GM19452 (cell line): ENCODE measurements at regions not wholly inside any gene's neighbourhood (a gene's known extent, or its start where the extent isn't known, plus 50 kb on each side); places are given as distances from the start of the nearest gene placed in this dataset.

ENCODE experiments used
- ATAC-seq: cut with Tn5 transposase; IDR thresholded peaks from one replicate; pipeline ENCODE4 v1.9.1; 2021; ENCODE audit not compliant: unreplicated experiment

DNA sequence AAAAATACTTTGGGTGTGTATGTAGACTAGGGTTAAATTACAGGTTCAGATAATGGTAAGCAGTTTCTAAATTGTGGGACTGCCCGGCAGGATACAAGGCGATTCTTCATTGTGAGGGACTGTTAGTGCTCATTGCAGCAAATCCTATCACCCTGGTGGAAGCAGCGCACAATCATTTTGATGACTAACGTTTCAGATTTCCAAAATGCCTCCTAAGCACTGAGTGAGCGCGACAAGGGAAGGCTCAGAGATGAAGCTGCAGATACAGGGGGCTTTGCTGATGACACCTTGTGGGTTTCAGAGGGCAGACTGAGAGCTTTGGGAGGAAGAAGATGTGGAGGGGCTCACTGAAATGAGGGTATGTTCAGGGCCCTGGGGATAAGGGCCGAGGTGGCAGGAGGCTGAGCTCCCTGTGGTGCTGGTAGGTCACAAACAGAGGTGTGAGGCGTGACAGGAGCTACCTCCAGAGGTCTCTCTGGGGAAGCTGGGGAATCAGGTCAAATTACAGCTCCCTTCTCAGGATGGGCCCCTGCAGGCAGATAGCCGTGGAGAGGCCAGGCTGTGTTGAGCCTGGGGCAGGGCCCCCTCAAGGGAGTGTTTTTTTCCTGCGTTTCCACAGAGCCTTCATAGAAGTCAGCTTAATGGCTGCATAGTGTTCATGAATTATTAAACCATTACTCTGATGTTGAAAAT is 84.5 kb upstream of the FYN start:
- ATAC-seq, result no peak

DNA sequence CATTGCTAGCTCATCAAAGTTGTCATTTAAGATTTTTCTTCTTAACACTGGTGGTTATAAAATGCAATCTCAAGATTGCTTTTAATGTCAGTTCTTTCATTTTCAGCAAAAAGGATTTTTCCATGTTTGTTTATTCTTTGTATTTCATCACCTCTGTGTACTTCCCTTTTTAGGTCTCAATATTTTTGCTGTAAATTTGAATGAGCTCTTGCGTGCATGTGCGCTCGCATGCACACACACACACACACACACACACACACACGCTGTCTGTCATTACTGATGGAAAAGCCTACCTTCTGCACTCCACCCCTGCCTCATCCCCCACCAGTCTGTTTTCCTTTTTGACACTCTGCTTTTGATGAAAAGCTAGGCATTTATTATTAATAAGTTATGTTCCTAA is 85.3 kb upstream of the FYN start:
- no peak for ATAC-seq

DNA sequence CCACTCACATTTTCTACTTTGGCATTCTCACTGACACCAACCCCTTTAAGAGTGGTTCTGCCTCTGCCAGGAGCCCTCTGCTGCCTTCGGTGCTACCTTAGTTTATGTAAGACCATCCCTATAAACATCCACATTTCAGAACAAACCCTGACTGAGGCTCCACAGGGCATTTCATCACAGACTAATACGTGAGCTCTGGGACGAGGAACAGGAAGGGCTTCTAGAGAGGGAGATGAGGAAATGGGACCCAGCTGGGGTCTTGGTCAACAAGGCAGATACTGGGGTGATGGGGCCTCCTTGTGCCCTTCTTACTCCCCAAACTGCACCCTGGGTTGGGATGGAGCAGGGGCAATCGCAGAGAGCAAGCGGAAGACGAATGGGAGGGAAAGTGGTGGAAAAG is 86.5 kb upstream of the FYN start:
- no peak for ATAC-seq

DNA sequence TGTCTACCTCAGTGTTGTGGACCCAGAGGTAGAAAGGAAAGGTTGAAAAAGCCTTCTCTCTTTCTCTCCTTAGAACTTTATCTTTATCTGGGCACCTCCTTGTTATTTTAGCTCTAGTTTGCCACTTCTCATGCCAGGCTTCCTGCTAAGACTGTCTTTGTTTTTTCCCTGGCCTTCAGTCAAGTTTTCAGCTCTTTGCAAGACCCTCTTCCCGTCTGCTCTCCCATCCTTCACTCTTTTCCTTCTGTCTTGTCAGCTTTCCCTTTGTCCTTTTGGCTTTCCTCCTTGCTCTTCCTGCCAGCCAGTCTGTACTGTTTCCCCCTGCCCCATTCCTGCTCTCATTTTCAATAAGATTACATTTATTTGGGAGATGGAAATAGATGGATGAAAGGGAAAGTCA is 86.8 kb upstream of the CCN6 start:
- ATAC-seq, result no peak

DNA sequence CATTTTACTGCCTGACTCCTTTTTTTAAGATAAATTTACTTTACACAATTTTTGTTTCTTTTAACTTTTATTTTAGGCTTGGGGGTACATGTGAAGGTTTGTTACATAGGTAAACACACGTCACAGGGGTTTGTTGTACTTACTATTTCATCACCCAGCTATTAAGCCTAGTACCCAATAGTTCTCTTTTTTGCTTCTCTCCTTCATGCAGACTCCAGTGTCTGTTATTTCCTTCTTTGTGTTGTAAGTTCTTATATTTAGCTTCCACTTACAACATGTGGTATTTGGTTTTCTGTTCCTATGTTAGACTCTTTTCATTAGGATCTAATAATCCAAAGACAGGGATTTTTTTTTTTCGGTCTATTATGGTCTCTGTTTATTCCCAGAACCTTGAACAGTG is 83.5 kb upstream of the CCN6 start:
- no peak for ATAC-seq

DNA sequence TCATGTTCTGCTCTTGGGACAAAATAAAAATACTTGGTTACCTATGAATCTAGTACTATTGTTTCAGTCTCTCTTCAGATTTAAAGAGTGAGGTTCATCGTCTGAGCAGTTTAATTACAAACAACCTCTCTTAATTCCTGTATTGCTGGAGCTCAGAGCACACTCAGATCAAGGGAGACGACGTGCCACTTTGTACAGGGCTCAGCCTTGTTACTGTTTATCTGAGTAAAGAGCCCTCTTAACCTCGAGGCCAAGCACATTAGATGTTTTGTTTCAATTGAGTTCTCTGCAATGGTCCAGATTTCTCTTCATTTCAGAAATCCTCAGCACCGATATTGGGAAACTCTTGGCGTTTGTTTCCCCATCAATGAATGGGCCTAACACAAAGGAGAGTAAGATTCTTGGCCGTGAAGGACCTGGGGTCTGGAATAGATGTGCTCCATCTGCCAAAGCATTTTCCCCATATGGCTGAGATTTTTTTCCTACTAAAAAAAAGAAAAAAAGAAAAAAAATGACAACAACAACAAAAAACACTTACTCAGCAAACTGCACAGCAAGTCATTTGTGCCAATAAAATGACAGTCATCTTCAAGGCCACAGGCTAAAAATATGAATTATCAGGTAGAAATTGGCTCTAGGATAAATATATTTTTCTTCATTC is 82.6 kb upstream of the CCN6 start:
- no peak for ATAC-seq

DNA sequence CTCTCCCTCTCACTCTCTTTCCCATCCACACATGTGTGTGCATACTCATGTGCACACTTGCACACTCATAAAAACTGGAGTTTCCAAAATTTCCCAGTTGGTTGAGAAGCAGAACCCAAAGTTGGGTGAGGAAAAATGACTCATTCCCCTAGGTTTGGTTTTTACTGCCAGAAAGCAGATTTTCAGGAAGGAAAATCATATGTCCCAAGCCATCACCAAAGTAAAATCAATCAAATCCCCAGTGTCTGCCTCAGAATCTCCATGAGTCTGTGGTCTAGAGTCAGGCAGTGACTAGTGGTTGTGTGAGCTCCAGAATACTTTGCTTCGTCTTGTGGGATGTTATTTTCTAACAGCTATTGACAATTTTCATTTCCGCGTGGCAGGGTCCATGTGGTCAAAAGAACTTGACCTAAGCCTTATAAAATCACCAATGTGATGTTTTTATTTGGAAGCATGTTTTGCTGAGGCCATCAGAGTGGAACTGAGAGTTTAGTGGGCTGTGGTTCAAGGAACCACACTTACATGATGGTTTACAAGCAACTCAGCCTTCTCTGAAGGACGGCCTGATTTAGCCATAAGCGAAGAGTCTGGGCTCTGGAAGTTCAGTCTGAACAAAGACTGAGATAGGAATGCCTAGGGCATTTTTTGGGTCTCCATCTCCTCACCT is 81.9 kb upstream of the CCN6 start:
- ATAC-seq, result no peak

DNA sequence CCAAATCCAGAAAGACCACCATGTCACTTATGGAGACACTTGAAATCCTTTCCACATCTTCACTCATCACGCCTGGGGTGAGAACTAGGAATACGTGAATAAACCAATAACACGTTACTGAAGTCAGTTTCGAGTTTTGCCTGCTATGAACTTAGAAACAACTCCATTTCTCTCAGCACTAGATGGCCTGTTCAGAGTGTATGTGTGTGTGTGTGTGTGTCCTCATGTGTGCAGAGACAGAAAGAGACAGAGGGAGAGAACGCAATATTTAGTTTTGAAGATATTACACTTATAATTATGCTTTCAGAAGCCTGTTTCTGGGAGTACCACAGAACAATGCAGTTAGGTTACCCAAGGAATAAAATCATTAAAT is 81.2 kb upstream of the CCN6 start:
- no peak for ATAC-seq

DNA sequence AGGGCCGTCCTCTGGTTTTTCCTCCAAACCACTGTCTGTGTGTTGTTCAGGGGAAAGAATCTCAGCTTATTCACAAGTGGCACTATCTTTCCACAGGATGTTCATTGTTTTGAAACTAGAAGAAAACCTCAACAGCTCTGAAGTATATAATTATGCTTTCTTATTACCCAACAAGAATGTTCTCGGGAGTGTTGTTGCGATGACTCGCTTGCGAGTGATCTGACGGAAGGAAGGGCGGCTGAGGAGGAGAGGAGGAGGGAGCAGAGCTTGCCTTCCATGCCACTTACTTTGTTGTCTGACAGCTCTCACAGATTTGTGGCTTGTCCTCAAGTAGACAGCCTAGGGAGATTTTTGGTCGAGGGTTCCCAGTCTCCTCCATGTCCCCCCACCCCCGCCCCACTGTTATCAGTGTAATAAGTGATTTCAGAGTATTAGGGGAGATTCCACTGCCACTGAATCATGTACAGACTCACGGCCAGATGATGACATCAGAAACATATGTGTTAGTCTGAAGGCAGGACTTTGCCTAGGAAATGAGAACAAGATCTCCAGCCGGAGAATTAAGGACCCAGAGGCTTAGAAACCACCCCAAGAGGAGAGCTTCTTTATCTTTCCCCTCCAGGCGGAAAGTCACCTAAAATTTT is 80.7 kb upstream of the CCN6 start:
- no peak for ATAC-seq

DNA sequence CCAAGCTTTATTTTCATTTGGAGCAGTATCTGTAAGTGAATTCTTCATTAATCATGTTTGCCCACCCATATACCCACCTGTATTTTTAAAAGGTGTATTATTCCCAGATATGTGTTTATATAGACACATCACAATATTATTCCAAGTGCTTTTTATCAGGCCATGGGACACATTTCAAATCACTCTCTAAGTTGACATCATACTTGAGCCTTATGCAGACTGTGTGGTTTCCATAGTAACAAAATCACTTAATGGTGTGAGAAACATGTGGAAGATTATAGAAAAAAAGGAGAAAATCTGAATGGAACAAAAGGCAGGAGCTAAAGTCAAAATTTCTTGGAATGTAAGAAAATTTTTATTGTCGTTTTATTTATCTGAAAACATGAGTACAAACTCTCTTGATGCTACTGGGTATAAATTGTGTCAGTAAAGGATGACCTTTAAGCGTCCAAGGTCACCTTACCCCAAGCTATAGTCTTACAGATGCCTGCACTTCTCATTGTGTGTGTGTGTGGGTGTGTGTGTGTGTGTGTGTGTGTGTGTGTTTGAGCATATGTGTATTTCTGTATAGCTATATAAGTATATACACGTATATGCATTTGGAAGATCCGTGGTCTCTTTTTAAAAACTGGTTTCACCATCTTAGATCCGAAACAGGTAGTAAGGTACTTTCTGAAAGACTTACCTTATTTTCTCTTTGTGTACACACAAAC is 79.8 kb upstream of the CCN6 start:
- ATAC-seq, result no peak

DNA sequence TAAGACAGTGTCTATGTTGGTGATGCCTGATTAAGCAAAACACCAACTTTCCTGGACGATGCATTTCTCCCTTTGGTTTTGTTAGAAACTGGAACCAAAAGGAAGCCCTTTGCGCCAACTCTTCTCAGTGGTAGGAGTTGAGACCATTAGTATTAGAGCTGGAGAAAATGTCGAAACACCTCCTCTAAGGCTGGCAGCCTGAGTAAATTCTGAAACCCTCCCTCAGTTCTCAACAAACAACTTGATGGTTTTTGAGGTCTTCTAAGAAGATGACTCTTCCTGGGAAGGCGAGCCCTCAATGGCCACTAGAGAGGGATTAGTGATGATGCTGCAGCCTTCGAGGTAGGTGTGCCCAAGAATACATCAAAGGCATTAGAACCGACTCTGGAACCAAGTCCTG is 78.4 kb upstream of the CCN6 start:
- no peak for ATAC-seq

DNA sequence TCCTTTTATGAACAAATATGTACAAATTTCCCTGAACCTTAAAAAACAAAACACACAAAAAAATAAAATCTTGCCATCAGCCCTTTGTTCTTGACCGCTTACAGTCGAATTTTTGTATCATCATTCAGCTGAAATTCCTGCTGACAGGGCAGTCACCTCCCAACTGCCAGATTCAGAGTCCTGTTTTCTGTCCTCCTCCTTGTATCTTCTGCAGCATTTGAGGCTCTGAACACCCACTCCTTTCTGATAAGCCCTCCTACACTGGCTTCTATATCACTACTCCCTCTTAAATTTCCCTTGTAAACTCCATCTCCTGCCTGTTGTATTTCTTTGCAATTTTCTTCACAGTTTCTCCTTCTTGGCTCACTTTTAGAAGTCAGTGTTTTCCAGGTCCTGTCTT is 77.8 kb upstream of the CCN6 start:
- ATAC-seq, result no peak

DNA sequence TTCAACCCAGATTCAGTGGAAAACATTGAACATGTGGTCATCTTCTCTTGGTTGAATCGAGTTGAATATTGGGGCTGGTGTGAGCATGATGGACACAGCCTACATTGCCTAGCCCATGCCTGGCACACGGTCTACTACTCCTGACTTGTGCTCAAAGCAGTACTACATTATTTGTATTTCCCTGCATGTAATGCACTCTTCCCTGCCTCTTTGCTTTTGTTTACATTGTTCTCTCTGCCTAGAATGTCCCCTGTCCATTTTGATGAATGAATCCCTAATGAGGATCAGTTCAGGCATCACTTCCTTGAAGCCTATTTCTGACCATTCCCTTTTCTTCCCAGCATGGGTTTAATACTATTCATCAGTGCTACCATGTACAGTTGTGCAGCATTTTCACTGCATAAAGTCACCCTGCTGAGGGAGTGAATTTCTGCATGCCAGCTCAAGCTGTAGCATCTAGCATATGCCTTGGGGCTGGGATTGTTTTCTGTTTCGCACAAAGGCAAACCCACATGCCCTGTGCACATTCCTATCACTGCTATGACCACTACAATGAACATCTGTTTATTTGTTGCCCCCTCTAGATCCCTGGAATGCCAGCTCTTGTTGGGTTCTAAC is 75.3 kb upstream of the CCN6 start:
- ATAC-seq, result no peak

DNA sequence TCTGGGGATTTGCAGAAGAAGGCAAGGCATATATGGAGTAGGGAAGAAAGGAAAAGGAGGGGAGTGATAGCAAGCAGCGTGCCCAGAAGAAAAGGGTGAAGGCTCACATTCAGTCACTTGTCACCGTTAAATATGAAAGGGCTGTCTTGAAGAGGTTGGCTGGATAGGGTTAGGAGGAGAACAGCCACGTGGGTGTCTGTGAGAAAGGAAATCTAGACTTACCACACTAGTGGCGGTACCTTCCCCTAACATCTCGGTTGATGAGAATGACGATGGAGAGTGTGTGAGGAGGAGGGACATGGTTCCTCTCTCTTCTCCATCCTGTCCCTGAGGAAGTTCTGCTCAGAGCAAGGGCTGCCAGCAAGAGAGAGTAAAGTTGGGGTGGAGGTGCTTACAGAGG is 74.3 kb upstream of the CCN6 start:
- no peak for ATAC-seq

DNA sequence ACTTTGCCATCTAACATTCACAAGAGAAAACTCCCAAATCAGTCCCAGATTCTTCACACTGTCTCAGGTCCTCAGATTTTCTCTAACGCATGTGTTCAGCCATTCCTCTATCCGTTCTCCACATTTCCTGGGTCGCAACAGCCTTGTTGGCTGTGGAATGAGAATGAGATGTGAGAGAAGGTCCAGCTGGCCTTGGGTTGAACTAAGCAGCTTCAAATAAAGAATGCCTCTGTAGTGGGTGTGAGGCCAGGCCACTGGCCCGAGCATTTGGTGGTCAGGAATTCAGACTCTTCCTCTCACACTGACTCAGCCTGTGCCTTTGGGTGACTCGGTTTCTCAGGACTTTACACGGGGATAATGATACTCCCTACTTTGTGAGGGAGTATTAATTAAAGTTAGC is 73.8 kb upstream of the CCN6 start:
- ATAC-seq, result no peak

DNA sequence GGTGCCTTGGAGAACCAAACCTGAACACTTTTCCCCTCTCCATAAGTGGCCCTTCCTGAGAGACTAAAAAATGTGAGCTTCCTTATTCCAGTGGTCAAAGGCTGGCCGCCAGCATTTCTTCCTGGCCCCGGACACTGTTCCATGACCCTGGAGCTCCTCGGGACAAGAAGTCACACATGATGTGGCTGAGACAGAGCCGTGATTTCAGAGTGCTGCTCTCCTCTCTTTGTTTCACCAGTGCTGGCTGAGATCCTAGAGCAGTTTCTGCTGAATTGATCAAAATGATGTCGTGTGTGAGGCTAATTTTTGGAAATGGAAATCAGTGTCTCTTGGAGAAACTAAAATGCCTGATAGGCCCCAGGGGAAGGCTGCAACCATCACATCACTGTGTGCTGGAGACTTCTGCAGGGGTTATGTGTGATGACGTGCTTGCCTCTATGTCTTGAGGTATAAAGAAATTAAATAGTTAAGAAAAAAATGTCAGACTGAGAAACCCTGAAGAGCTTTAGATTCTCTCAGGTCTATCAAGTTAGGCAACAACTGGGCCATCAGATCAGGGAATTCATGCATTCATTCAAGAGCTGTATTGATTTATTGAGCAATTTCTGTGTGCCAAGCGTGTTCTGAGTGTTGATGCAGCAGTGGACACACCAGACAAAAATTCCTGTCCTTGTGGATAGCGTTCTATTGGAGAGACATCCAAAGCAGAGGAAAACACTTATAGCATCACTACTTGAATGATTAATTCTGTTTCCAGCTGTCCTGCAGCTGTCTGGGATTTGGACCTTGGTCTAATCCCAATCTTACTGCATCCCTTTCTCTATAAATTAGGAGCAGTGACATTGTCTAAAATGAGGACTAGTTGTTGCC is 72.7 kb upstream of the CCN6 start:
- ATAC-seq, result no peak

DNA sequence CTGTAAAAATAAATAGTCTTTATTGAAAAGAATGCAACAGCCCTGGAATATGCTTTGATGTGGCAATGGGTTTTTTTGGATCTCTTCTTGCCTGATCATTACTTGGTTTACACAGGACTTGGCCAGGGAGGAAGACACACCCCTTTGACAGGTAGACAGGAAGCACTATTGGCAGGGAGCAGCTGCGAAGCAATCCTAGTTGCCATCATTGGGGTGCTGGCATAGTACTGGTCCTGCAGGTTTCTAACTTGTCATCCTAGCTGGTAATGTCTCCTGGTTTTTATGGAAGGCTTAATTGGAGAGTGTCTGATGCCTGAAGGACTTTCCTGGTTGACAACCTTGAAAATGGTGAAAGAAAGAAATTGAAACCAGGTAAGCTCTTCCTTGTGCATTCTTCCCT is 71.2 kb upstream of the CCN6 start:
- ATAC-seq, result no peak

DNA sequence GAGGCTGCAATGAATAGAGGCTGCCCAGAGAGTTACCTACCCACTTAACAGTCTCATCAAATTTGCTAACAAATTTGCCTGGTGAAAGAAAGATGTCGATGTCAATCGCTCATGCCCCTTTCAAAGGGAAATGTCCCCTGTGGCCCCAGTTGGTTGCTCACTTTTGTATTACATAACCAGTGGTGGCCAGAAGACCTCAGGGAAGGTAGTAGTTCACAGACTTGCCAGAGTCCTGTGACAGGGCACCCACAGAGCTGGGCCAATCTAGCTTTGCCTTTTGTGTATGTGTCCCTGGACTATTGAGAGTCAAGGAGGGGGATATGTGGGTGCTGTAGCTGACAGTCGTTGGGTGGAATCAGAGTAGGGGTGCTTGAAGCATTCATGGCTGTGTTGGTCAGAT is 70.7 kb upstream of the CCN6 start:
- ATAC-seq, result no peak

DNA sequence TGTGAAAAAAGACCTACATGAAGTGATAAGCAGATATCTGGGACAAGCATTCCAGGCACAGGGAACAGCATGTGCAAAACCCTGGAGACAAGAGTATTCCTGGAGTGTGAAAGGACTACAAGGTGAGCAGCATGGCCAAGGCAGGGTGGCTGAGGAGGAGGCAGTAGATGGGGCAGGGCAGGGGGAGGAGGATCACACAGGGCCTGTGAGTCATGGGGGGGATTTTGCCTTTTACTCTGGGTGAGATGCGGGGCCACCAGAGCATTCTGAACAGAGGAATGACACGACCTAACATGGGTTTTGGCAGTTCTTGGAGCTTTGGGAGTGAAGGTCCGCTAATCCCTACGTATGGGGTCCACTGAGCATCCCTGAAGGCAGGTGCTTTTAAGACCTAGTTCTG is 69.8 kb upstream of the CCN6 start:
- ATAC-seq, result no peak

DNA sequence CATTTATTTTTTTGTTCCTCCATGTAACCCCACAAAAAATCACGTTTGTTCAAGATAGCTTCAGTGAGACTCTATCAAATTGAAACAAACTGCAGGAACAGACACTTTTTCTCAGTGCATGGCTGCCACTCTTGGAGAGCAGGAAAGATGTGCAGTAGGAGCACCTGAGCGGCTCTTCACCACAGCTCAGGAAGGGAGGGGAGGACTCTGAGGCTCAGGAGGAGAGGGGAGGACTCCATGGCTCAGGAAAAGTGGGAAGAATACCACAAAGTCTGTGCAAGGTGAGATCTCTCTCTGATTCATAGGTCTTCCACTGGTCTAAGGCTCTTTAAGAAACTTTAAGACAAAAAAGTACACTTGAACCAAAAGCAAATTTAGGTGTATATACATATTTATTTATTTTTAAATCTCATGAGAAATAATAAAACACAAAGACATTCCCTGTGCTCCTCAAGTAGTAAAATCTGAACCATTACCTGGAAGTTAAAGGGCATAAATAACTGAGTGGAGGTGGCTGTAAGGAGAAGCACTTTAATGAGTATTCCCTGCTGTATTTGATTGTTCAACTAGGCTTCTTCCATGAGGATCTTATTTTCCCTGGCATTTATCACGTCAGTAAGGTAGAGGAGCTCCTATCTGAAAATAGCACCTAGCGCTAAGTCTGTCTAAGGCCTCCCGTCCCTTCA is 69.2 kb upstream of the CCN6 start:
- ATAC-seq, result no peak
